ENCODE measurements at regions not wholly inside any gene's neighbourhood (a gene's known extent, or its start where the extent isn't known, plus 50 kb on each side); places are given as distances from the start of the nearest gene placed in this dataset.

DNA sequence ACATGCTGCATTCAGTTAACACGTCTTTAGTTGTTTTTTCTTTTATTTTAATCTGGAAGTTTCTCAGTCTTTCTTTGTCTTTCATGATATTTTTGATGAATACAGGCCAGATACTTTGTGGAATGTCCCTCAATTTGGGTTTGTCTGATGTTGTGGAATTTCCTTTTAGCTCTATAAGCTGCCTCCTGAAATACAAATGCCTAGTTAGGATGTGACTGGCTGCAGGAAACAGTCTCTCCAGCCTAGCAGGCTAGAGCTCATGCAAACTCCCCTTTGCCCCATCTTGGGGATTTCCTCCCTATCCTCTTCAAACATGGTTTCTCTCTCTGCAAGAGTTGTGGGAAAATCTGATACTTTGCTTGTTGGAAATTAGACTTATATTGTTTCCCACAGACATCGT, 89.3 kb upstream of the JAG1 start:
- in situ Hi-C loops (cut with HindIII; ENCODE audit: low pct_unique_long_range_greater_than_20kb, low sequenced_read_pairs) (no loop called here), intact Hi-C loops (cut with micrococcal nuclease; ENCODE audit: unreplicated experiment) (no loop called here)
- no peaks in the 10 kb centered on the region for H3K36me3 ChIP-seq (ENCODE audit: control insufficient read depth, insufficient read depth, low read length)
- no TSS peak for BruUV-seq (replicated peaks)
- no peak overlapping the region for H3K27ac ChIP-seq (ENCODE audit: low read length)
- ChIA-PET POLR2A (interaction anchor here (0.7 kb wide), 1 partner anchor 39 kb away, joined by 3 read pairs; no protein-coding TSS in a partner anchor), CTCF (interaction anchor here (0.7 kb wide), 1 partner anchor 109 kb away, joined by 3 read pairs; no protein-coding TSS in a partner anchor)
- no peaks in the 10 kb centered on the region for H3K9me3 ChIP-seq (ENCODE audit: control insufficient read depth, insufficient read depth, low read depth, low read length)
- no peak overlapping the region for H3K4me3 ChIP-seq (ENCODE audit: low read depth in 2 of 2, low read length in 2 of 2)
- no peaks in the 10 kb centered on the region for H3K4me1 ChIP-seq (ENCODE audit: control insufficient read depth, insufficient read depth, low read length)
- H3K27me3 ChIP-seq (ENCODE audit: control insufficient read depth, insufficient read depth, low read length), result no peaks in the 10 kb centered on the region
- TF ChIP-seq CTCF (IDR thresholded peaks at IDR 0.05) (no peak), TCF7L2 (IDR thresholded peaks at IDR 0.05; ENCODE audit: low read depth, low read length) (no peak), POLR2AphosphoS5 (IDR thresholded peaks at IDR 0.05; ENCODE audit: low read depth, low read length) (no peak), SIN3A (IDR thresholded peaks at IDR 0.05; ENCODE audit: borderline replicate concordance, insufficient read depth, low read depth, low read length) (no peak), REST (IDR thresholded peaks at IDR 0.05; ENCODE audit: insufficient read depth in 1 of 2, low read depth in 2 of 2, low read length in 1 of 2) (no peak)
- ATAC-seq (no peak), DNase-seq (ENCODE audit: low read depth, low spot score) (no peak)

DNA sequence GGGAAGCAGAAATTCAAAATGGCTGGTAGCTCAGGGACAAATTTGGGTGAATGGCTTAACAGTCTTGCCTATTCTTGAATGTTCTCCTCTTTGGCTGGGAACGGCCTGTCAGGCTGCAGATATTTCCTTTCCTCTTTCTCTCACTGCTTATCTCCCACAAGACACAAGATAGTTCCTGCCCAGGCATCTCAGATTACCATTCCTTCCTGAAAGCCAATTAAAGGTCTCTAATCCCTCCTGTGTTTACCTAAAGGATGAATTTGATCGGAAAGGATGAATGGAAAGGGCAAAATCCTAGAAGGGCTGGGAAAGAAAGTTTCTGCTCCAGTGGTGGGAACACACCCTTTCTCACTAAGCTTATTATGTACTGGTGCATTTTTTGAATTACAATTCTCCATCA, 95.9 kb upstream of the JAG1 start:
- ATAC-seq, result no peak
- no peaks in the 10 kb centered on the region for H3K27me3 ChIP-seq (ENCODE audit: control insufficient read depth, insufficient read depth, low read length)
- intact Hi-C loops (cut with micrococcal nuclease; ENCODE audit: unreplicated experiment), result no loop called here
- in situ Hi-C loops (cut with HindIII; ENCODE audit: low pct_unique_long_range_greater_than_20kb, low sequenced_read_pairs), result no loop called here
- DNase-seq (ENCODE audit: low read depth, low spot score), result no peak
- POLR2A ChIA-PET, result no interaction called here
- H3K4me3 ChIP-seq (ENCODE audit: low read depth in 2 of 2, low read length in 2 of 2), result no peak overlapping the region
- H3K4me1 ChIP-seq (ENCODE audit: control insufficient read depth, insufficient read depth, low read length), result no peaks in the 10 kb centered on the region
- CTCF ChIA-PET, result no interaction called here
- H3K27ac ChIP-seq (ENCODE audit: low read length), result no peak overlapping the region
- no peaks in the 10 kb centered on the region for H3K36me3 ChIP-seq (ENCODE audit: control insufficient read depth, insufficient read depth, low read length)
- BruUV-seq (replicated peaks), result no TSS peak
- H3K9me3 ChIP-seq (ENCODE audit: control insufficient read depth, insufficient read depth, low read depth, low read length), result no peaks in the 10 kb centered on the region
- no peak for TF ChIP-seq CTCF (IDR thresholded peaks at IDR 0.05)
- TF ChIP-seq POLR2AphosphoS5 (IDR thresholded peaks at IDR 0.05; ENCODE audit: low read depth, low read length), result no peak
- TF ChIP-seq REST (IDR thresholded peaks at IDR 0.05; ENCODE audit: insufficient read depth in 1 of 2, low read depth in 2 of 2, low read length in 1 of 2), result no peak
- no peak for TF ChIP-seq SIN3A (IDR thresholded peaks at IDR 0.05; ENCODE audit: borderline replicate concordance, insufficient read depth, low read depth, low read length)
- TF ChIP-seq TCF7L2 (IDR thresholded peaks at IDR 0.05; ENCODE audit: low read depth, low read length), result no peak

All from Panc1 (cell line).